HL-60 (cell line): ENCODE measurements at regions not wholly inside any gene's neighbourhood (a gene's known extent, or its start where the extent isn't known, plus 50 kb on each side); places are given as distances from the start of the nearest gene placed in this dataset.

Source experiments
- DNase-seq, 2 experiments: peaks; one replicate each; pipeline ENCODE4 v3.0.0-alpha.2; 2010 to 2020; ENCODE audit warnings: low read depth in 1 of 2, low spot score in 1 of 2
- H3K27ac ChIP-seq: fragments of 250-450 bp; sonication (Bioruptor Pico); replicated peaks from 2 replicates; pipeline ENCODE4 v1.5.1; 2020; ENCODE audit warnings: mild to moderate bottlenecking, moderate library complexity
- H3K27me3 ChIP-seq: fragments of 250-450 bp; sonication (Bioruptor Pico); 2 replicates; pipeline ENCODE4 v1.5.1; 2021; ENCODE audit warnings: mild to moderate bottlenecking, moderate library complexity; ENCODE audit not compliant: insufficient read depth, poor library complexity, severe bottlenecking
- H3K4me3 ChIP-seq: replicated peaks from 2 replicates; pipeline ENCODE4 v1.5.1; 2011; ENCODE audit warnings: mild to moderate bottlenecking, control low read depth, low read length; ENCODE audit not compliant: insufficient read depth
- CTCF ChIP-seq: IDR thresholded peaks from one replicate; pipeline ENCODE4 v1.5.1; 2011; ENCODE audit warnings: low read length, control low read depth, inconsistent platforms; ENCODE audit not compliant: insufficient read depth
- GABPA ChIP-seq: IDR thresholded peaks from 2 replicates; pipeline ENCODE4 v1.6.1; 2012; ENCODE audit warnings: low read depth
- POLR2AphosphoS5 ChIP-seq: IDR thresholded peaks from 2 replicates; pipeline ENCODE4 v1.6.1; 2012; ENCODE audit warnings: low read depth
- REST ChIP-seq: IDR thresholded peaks from 2 replicates; pipeline ENCODE4 v1.6.1; 2012; ENCODE audit warnings: low read depth; ENCODE audit not compliant: insufficient replicate concordance
- SPI1 ChIP-seq: IDR thresholded peaks from 2 replicates; pipeline ENCODE4 v1.6.1; 2012; ENCODE audit warnings: low read depth, mild to moderate bottlenecking, borderline replicate concordance

DNA sequence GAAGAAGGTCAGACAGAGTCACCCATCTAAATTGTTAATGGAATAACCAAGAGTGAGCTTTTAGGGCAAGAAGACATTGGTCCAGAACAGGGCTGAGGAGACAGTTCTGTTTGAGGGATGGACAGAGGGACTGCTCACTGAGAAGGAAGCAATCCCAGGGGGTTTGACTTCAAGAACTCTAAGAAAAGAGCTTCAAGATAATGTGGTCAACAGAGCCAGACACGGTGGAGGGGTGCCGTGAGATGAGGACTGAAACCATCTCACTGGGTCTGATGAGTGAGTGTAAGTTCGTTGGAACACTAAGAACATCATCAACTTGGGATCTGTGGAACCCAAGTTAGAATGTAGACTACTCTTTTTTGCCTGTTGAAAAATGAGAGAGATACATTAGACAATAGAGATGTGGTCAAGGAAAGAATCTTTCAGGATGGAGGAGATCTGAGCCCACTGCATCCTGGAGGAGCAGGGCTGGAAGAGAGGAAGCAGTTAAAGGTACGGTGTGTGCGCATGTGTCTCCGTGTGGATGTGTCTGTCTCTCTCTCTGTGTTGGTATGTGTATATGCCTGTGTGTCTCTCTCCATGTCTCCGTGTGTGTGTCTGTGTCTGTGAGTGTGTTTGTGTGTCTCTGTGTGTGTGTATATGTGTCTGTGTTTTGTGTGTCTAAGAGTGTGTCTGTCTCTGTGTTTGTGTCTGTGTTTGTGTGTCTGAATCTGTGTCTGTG, 172.1 kb downstream of the MYCN start:
- TF ChIP-seq CTCF (no peak), GABPA (no peak), POLR2AphosphoS5 (no peak), REST (no peak), SPI1 (no peak)
- no peak overlapping the region for H3K4me3 ChIP-seq
- DNase-seq: no peak
- H3K27ac ChIP-seq: no peak overlapping the region
- H3K27me3 ChIP-seq: no peaks in the 10 kb centered on the region

- no peak for TF ChIP-seq POLR2AphosphoS5
- TF ChIP-seq SPI1: no peak
- TF ChIP-seq CTCF: no peak
- no peak for TF ChIP-seq GABPA
- no peak for TF ChIP-seq REST
- H3K27me3 ChIP-seq: no peaks in the 10 kb centered on the region
- DNase-seq: no peak
- no peak overlapping the region for H3K27ac ChIP-seq
- no peak overlapping the region for H3K4me3 ChIP-seq
These were observed 171.5 kb downstream of the MYCN start for GRCh38 chr2:16111838-16112210.

- no peak overlapping the region for H3K4me3 ChIP-seq
- H3K27ac ChIP-seq: no peak overlapping the region
- TF ChIP-seq REST (no peak), SPI1 (no peak), POLR2AphosphoS5 (no peak), GABPA (no peak), CTCF (no peak)
- H3K27me3 ChIP-seq: no peaks in the 10 kb centered on the region
- DNase-seq: no peak
These were observed 169.5 kb downstream of the MYCN start for GRCh38 chr2:16109821-16110310.
